HG03159 (cell line): ENCODE measurements at regions not wholly inside any gene's neighbourhood (a gene's known extent, or its start where the extent isn't known, plus 50 kb on each side); places are given as distances from the start of the nearest gene placed in this dataset.

Source experiments
- ATAC-seq: cut with Tn5 transposase; IDR thresholded peaks from one replicate; pipeline ENCODE4 v1.9.1; 2021; ENCODE audit warnings: mild to moderate bottlenecking, moderate library complexity; ENCODE audit not compliant: unreplicated experiment

DNA sequence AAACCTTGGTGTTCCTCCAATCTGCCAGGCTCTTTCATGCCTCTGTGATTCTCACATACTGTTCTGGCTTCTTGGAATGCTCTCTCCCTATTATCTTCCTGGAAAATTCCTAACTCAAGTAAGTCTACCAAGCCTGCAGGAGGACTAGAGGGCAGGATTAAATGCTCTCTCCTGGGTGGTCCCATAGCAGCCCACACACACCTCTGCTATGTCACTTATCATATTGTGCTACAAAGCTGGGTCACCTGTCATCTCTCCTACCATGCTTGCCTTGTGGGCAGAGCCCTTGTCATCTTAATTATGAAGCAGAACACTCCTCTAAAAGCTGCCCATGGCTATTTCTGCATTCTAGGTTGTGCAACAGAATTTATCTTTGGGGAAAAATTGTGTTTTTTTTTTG is 344.5 kb upstream of the NOCT start:
- ATAC-seq = no peak

DNA sequence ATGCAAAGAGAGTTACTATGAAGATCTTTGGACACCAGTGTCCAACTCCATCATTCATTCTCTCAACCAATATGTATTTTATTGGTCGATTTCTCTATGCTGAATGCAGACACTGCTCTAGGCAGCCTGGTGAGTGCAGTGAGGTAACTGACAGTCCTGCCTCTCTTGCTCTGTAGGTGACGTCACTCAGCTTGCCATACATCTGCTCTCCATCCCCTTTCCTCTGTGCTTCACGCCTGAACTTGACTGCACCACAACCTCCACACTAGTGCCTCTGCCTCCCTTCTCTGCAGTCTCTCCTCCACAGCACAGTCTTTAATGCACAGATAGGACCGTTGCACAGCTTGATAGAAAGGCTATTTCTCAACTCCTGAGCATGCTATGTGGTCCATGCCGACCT is 344.9 kb upstream of the NOCT start:
- ATAC-seq = no peak

DNA sequence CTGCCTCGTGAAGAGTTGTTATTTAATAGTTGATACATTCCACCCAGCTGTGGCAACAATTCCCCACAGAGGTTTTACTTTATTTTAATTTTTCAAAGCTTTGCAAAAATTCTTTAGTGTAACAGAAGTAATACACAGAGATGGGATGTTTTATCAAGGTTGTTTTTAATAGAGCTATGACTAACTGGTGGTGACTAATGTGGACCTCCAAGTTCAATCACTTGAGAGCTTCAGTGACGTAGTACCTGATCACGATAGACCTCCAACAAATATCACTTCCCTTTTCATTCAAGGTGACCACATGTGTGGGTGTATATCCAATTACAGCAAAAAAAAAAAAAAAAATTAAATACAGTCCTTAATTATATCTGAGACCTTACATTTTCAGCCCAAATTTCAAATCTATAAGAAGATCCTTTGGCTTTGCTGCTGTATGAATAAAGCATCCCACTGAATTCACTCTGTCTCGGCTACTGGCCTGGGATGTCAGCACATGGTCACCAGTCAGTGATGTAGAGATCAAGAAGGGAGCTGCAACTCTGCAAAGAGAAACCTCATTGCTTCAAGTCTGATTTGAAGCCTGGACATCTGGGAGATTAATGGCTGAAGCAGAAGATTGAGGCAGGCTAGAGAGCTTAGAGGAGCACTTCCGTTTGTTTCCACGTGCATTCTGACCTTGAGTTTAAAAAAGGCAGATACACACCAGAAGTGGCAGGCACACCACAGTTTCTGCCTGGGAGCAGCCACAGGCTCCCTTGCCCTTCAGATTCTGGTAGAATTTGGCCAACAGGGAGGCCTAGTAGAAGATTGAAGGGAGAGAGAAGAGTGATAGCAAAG is 345.9 kb upstream of the NOCT start:
- peak; percentile 63 for ATAC-seq

- no peak for ATAC-seq
Measured at GRCh38 chr4:138668309-138668708, 347.3 kb upstream of the NOCT start.

DNA sequence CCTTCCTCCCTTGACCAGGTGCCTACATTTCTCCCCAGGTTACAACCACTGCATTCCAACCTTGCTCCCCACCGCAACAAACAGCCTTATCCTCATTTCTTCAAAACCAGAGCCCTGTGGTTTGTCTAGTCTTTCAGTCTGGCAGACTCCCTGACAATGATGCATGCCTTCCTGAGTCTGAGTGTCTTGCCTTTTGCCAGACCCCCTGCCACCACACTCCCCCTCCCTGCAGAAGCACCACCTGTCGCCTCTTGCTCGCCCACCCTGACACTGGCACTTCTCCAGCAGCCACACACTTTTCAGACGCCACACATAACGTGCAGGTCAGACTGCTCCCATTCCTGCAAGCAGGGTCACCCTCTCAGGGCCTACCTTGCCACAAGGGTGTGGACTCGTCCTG is 349.2 kb upstream of the NOCT start:
- ATAC-seq = no peak

DNA sequence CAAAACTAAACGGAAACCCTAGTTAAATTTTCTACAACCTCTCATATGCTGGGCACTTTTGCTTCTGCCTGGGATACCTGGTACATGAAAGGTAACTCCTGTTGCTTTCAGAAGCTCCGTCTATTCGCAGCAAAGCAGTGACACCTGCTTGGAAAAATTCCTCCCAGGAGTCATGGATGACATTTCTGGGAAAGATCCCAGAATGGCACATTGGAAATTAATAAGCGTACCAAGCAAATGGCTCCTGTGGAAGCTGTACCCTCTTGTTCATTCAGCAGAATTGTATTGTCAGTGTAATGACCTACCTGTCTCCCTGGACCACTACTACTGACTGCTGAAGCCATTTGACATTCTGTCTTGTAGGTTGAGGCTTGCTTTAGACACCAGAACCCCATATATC is 349.7 kb upstream of the NOCT start:
- no peak for ATAC-seq

DNA sequence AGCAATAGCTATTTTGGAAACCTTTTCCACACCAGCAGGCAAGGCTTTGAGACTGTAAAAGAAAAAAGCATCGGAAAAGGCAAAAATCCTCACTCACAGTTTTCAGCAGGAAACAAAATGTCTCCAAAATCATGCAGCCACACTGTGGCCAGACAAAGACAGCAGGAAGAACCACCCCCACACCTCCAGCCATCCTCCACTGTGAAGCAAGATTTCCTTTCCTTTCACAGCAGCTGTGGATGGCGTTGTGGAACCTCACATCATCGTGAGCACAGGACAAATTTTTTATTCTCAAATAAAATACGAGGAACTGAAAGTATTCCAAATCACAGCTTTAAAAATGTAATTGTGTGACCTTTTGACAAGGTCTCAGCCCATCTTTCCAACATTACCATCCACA is 351.7 kb upstream of the NOCT start:
- no peak for ATAC-seq

GRCh38 chr4:138659812-138660316 is 355.7 kb upstream of the NOCT start:
- no peak for ATAC-seq

- ATAC-seq = no peak
Measured at GRCh38 chr4:138659037-138659811, 356.4 kb upstream of the NOCT start.

DNA sequence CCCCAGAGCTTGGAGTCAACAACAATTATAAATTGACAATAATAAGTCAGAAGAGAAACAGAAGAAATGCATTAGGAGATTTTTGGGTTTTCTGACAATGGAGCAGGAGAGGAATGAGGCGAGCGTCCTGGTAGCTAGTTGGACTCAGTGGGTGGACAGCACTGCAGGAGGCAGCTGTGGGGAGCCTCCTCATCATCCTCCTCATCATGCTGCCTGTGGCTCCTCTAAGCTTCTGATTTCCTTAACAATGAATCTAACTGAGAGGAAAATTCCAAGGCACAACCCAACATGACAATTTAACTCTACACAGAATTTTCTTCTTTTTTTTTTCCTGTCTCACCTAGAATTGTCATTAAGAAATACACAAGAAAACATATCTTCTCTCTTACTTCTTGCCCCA is 357.1 kb upstream of the NOCT start:
- ATAC-seq = no peak

DNA sequence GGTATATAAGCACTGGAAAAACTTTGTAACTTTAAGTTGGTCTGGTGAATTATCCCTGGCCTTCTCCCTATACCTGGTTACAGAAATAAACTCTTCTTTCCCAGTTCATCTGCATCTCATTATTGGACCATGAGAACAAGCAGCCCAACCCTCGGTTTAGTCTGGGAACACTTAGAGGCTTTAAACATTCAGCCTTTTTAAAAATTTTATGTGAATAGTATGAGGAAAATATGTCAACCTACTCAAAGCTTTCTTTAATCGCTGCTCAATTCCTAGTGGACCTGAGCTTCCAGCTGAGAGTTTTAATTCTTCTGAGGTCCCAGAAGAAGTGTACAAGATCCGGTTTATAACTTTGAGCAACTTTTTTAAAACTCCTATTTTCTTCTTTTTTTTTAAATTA is 358.6 kb upstream of the NOCT start:
- no peak for ATAC-seq

DNA sequence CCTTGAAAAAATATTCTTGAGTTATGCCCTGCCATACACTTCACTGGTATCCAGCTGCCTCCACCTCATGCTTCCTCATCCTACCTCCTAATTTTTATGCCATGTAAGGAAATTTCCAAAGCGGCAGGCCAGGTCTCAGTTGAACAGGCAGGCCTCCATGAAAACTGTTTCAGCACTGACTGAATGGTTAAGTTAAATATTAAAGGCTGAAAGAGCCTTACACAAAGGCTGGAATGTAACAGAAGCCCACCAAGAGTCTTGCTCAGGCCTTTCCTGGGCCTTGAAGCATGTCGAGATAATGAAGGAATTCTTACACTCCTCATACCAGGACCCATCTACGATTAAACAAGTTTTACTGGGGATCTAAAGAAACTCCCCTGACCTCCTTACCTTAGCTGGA is 359.6 kb upstream of the NOCT start:
- ATAC-seq = no peak

DNA sequence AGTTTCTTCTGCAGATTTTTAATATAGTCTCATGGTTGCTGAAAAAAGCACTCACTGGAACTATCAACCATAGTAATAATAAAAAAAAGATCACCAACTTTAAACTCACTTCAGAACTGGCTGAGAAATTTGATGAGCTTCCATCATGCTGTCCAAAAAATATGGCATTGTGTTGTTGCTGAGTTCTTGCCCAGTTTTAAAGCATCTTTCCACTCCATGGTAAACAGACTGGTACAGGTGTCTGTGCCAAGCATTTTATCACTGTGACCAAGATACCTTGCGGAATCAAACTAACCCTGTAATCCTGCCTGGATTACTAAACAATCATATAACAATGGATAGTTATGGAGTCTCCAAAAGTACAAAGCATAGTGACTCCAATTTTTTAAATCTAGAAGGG is 360.3 kb upstream of the NOCT start:
- ATAC-seq = no peak

- no peak for ATAC-seq
Measured at GRCh38 chr4:138650929-138651448, 364.6 kb upstream of the NOCT start.

- ATAC-seq = no peak
Measured at GRCh38 chr4:138650495-138650894, 365.1 kb upstream of the NOCT start.

DNA sequence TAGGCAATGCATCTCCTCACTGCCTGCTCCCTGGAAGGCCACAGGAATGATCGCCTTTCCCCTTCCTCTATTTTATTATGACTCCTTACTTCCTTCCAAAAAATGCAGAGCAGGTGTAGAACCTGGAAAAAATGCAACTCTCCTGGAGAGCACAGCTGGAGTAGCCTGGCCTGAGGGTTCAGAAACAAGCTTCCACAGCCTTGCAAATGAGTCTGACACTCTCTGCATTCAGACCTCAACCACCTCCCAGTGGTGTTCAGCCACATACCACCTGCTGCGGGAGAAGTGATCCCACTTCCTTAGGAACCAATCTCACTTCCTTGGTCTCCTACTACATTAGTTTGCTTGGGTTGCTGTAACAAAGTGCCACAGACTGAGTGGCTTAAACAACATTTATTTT is 368.1 kb upstream of the NOCT start:
- ATAC-seq = no peak

- peak; percentile 50 for ATAC-seq
Measured at GRCh38 chr4:138646383-138646782, 369.2 kb upstream of the NOCT start.

DNA sequence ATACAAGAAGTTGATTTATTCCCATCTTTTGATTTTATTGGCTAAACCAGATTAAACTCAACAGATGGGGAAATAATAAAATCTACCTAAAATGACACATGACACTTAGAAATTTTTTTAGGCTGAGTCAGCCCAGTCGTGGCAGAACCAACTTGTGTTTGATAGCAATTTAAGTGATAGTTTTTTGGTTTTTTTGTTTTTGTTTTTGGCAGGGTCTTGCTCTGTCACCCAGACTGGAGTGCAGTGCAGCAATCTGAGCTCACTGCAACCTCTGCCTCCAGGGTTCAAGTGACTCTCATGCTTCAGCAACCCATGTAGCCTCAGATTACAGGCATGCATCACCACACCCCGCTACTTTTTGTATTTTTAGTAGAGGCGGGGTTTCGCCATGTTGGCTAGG is 370.3 kb upstream of the NOCT start:
- no peak for ATAC-seq

- ATAC-seq = no peak
Measured at GRCh38 chr4:138644322-138644721, 371.3 kb upstream of the NOCT start.

GRCh38 chr4:138643827-138644226 is 371.8 kb upstream of the NOCT start:
- ATAC-seq = no peak

DNA sequence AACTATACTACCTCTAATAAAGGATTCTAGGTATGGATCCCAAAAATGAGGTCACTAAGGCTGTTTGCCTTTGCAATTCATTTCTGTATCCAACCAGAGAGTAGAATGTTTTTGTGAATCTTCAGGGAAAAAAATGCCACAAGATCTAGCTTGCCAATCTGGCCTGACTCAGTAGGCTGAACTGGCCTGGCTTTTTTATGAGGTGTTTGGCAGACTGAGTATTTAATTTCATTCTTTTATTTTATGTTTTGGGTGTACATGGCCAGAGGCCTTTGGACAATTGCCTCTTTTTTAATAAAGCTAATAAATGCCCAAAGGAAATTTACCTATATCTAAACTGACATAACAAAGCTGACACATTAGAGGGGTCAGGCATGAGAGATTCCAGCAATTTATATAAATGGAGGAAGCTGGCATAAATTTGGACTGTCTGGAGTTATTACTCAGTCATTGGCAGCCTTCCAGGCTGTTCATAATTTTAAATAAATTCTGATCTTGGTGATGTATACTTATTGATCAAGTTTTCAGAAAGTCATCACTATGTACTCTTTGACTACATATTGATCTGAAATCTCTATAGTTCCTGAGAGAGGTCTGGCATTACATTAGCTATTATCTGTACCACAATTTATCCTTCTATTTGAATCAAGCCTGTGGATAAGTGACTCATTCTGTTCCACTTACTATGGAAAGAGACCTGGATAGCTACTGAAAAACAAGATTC is 376.4 kb upstream of the NOCT start:
- ATAC-seq = no peak
